Motor neuron (in vitro differentiated cells): ENCODE measurements at regions not wholly inside any gene's neighbourhood (a gene's known extent, or its start where the extent isn't known, plus 50 kb on each side); places are given as distances from the start of the nearest gene placed in this dataset.
A peak's percentile ranks its signal among the peaks of the same experiment; 100 is the strongest.

ENCODE experiments used
- ATAC-seq, 8 experiments: fragments of 200-7000 bp; cut with Tn5 transposase; replicated peaks in 6 of 8; 2 replicates each; pipeline ENCODE4 v1.8.0; 2021; ENCODE audit warnings: mild to moderate bottlenecking in 8 of 8, moderate library complexity in 8 of 8
- H3K27ac ChIP-seq, 2 donors: fragments of 250-450 bp; sonication (Bioruptor Pico); 2 replicates each; pipeline ENCODE4 v1.9.0; 2021; ENCODE audit warnings: antibody characterized with exemption in 2 of 2, mild to moderate bottlenecking in 2 of 2, moderate library complexity in 1 of 2
- H3K4me1 ChIP-seq, 2 donors: fragments of 250-450 bp; sonication (Bioruptor Pico); replicated peaks in 1 of 2; 2 replicates each; pipeline ENCODE4 v1.6.1; 2021; ENCODE audit warnings: antibody characterized with exemption in 2 of 2, mild to moderate bottlenecking in 2 of 2, moderate library complexity in 1 of 2
- H3K4me3 ChIP-seq, 5 donors: fragments of 250-450 bp; sonication (Bioruptor Pico); 2 replicates each; pipeline ENCODE4 v1.9.0; 2021; ENCODE audit warnings: antibody characterized with exemption in 5 of 5, mild to moderate bottlenecking in 5 of 5, moderate library complexity in 4 of 5
- WGBS, 10 experiments: fragments of 450-650 bp; shearing (Covaris generic); methylation state at CpG; one replicate each; pipeline ENCODE4 v1.0.0; 2022; 5-methylcytosine and 5-hydroxymethylcytosine counted together
- in situ Hi-C, 9 experiments: fragments of 400-800 bp; cut with MboI; loops; one replicate each; pipeline ENCODE4 v1.15.0; 2021; ENCODE audit warnings: low sequenced_read_pairs in 9 of 9, low pct_unique_long_range_greater_than_20kb in 2 of 9; ENCODE audit not compliant: unreplicated experiment in 9 of 9

GRCh38 chr10:8297959-8298358, 243.5 kb downstream of the GATA3 start:
- Histone ChIP-seq H3K4me1 (peaks cover 26 to 44% of the 10 kb centered on the region in 2 donors), H3K4me3 (no peak overlapping the region), H3K27ac (no peak overlapping the region)
- in situ Hi-C loops: no loop called here
- ATAC-seq: peak in 5 of 8 experiments; percentile 40 to 74 (median 60)
- 11 to 100% (median 59%) methylated on average over 1 of the region's 1 CpG; no CpG with 5 or more reads in 4 of the 10 experiments for WGBS, 10 experiments

DNA sequence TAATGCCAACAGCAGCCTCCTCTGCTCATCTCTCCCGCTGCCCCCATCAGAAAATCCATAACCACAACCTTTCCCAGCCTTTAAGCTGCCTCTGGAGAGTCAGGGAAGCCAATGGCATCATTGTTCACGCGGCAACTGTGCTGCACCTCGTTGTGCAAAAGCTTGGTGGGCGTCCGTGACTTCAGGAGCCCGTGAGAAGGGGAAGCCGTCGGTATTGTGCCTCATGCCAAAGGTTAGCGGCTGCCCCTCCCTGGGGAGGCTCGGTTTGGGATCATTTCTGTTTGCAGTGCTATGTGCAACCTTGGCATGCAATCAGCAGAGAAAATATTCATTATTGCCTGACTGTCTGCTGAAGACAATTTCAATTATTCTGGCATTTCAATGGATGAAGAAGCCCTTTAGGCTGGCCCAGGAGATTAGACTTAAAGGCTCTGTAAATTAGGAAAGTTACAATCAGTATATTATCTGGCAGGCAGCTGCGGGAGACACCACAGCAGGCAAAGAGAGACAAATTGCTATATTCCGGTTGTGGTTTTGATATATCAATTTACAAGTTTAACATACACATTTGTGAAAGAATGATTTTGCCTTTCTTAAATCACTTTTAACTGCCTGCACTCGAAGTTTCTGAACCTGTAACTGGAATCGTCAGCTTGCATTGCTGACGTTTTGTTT, 244.5 kb downstream of the GATA3 start:
- Histone ChIP-seq H3K27ac (no peak overlapping the region), H3K4me3 (no peak overlapping the region), H3K4me1 (peaks cover 26 to 44% of the 10 kb centered on the region in 2 donors)
- 0 to 80% (median 50%) methylated on average over 2 to 10 of the region's 16 CpGs for WGBS, 10 experiments
- in situ Hi-C loops: no loop called here
- ATAC-seq: peak in 5 of 8 experiments; percentile 19 to 54 (median 47)

- no peak overlapping the region for H3K27ac ChIP-seq
- peaks cover 26 to 45% of the 10 kb centered on the region in 2 donors for H3K4me1 ChIP-seq
- no peak overlapping the region for H3K4me3 ChIP-seq
- WGBS, 10 experiments: 16 to 100% (median 56%) methylated on average over 1 to 5 of the region's 5 CpGs; no CpG with 5 or more reads in 1 of the 10 experiments
- ATAC-seq: peak in 3 of 8 experiments; percentile 18 to 39 (median 27)
- in situ Hi-C loops: no loop called here
Measured at GRCh38 chr10:8300925-8301324, 246.4 kb downstream of the GATA3 start.

DNA sequence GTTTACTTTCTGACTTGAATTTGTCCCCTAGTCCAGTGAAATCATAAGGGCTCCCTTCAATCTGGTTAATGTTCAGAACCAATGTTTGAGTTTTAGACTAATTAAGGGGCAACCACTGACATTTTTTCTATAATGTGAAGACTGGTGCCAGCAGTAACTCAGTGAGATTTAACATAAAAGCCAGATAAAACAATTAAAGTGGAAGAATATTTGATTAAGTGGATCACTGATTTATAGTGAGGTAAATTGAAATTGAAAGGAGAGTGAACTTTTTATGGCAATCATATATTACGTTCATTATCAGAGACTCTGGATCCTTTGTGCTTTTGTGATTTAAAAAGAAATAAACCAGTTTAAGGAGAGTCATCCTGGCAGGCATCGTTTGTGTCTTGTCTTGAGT, 246.8 kb downstream of the GATA3 start:
- Histone ChIP-seq H3K4me1 (peaks cover 28 to 49% of the 10 kb centered on the region in 2 donors), H3K27ac (no peak overlapping the region), H3K4me3 (no peak overlapping the region)
- in situ Hi-C loops: no loop called here
- WGBS, 10 experiments: 0 to 46% (median 34%) methylated on average over 2 of the region's 2 CpGs; no CpG with 5 or more reads in 2 of the 10 experiments
- peak in 4 of 8 experiments; percentile 28 to 63 (median 45) for ATAC-seq

DNA sequence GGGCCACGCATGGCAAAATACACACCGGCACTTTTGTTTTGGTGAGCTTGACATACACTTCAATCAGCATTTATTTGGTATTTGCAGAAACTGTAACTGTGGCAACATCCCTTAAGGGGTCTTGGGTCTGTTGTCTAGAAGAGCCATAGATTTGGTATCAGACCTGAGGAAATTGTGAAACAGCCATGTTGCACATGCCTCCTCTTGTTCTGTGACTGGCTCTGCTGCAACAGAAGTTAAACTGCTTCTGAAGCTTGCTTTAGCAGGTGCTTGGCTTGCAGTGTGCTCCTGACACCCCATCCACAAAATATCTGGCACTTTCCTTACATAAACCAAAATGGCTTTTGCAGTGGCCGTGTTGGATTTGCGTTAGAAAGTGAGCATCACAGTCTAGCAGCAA, 247.3 kb downstream of the GATA3 start:
- 30 to 100% (median 62%) methylated on average over 1 to 4 of the region's 4 CpGs; no CpG with 5 or more reads in 1 of the 10 experiments for WGBS, 10 experiments
- Histone ChIP-seq H3K4me3 (no peak overlapping the region), H3K4me1 (peaks cover 33 to 54% of the 10 kb centered on the region in 2 donors), H3K27ac (no peak overlapping the region)
- in situ Hi-C loops: no loop called here
- peak in 4 of 8 experiments; percentile 4 to 46 (median 26) for ATAC-seq

GRCh38 chr10:8302565-8302964, 248.1 kb downstream of the GATA3 start:
- WGBS, 10 experiments: 0 to 100% (median 58%) methylated on average over 1 to 6 of the region's 6 CpGs; no CpG with 5 or more reads in 1 of the 10 experiments
- no peak overlapping the region for H3K4me3 ChIP-seq
- peaks cover 36 to 59% of the 10 kb centered on the region in 2 donors for H3K4me1 ChIP-seq
- H3K27ac ChIP-seq: no peak overlapping the region
- no peak for ATAC-seq
- in situ Hi-C loops: no loop called here

GRCh38 chr10:8304861-8305260, 250.4 kb downstream of the GATA3 start:
- in situ Hi-C loops: no loop called here
- Histone ChIP-seq H3K4me1 (peaks cover 27 to 36% of the 10 kb centered on the region in 2 donors), H3K4me3 (no peak overlapping the region), H3K27ac (no peak overlapping the region)
- 10 to 100% (median 93%) methylated on average over 1 to 10 of the region's 10 CpGs; no CpG with 5 or more reads in 1 of the 10 experiments for WGBS, 10 experiments
- no peak for ATAC-seq

GRCh38 chr10:8305876-8306652, 251.6 kb downstream of the GATA3 start:
- H3K27ac ChIP-seq: peak overlapping the region in 1 of 2 donors; percentile 27

GRCh38 chr10:8306685-8307364, 252.3 kb downstream of the GATA3 start:
- H3K4me3 ChIP-seq: no peak overlapping the region

More at GRCh38 chr10:8305876-8306652, 251.6 kb downstream of the GATA3 start:
- in situ Hi-C loops: no loop called here
- H3K4me1 ChIP-seq: peaks cover 22 to 26% of the 10 kb centered on the region in 2 donors
- WGBS, 10 experiments: 13 to 100% (median 67%) methylated on average over 1 to 7 of the region's 9 CpGs; no CpG with 5 or more reads in 2 of the 10 experiments
- H3K4me3 ChIP-seq: no peak overlapping the region
- peak in 5 of 8 experiments; percentile 62 to 71 (median 68) for ATAC-seq

DNA sequence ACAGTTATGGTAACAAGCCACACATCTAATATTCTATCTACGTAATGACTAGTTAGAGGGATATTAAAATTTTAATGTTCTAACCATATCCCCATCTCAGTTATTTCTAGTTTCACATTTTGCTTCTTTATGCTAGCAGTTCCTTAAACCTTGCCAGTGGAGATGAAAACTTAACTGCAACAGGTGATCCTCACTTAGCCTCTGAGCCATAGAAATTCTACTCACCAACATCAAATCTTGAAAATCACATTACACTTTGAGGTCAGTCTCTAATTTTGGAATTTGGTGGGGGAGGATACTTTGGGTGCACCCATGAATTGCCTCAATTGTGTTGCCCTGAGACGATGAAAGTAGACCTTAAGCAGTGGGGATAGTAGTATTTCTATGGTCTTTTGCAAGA, 256.4 kb downstream of the GATA3 start:
- WGBS, 10 experiments: 0 to 100% (median 44%) methylated on average over 1 to 2 of the region's 2 CpGs; no CpG with 5 or more reads in 2 of the 10 experiments
- Histone ChIP-seq H3K27ac (no peak overlapping the region), H3K4me1 (peaks cover 14 to 15% of the 10 kb centered on the region in 2 donors), H3K4me3 (no peak overlapping the region)
- in situ Hi-C loops: no loop called here
- ATAC-seq: no peak

More at GRCh38 chr10:8306685-8307364, 252.3 kb downstream of the GATA3 start:
- in situ Hi-C loops: no loop called here
- peak overlapping the region in 1 of 2 donors; percentile 27 for H3K27ac ChIP-seq
- peaks cover 18 to 19% of the 10 kb centered on the region in 2 donors for H3K4me1 ChIP-seq
- peak in 5 of 8 experiments; percentile 63 to 85 (median 75) for ATAC-seq
- 0 to 88% (median 46%) methylated on average over 1 to 3 of the region's 4 CpGs; no CpG with 5 or more reads in 2 of the 10 experiments for WGBS, 10 experiments

- 0 to 100% (median 44%) methylated on average over 1 to 2 of the region's 2 CpGs; no CpG with 5 or more reads in 3 of the 10 experiments for WGBS, 10 experiments
- Histone ChIP-seq H3K27ac (no peak overlapping the region), H3K4me3 (no peak overlapping the region), H3K4me1 (peaks cover 7 to 10% of the 10 kb centered on the region in 2 donors)
- ATAC-seq: no peak
- in situ Hi-C loops: no loop called here
Measured at GRCh38 chr10:8311526-8312070, 257.1 kb downstream of the GATA3 start.

GRCh38 chr10:8312079-8312478, 257.6 kb downstream of the GATA3 start:
- Histone ChIP-seq H3K4me3 (no peak overlapping the region), H3K4me1 (peaks cover 2 to 6% of the 10 kb centered on the region in 2 donors), H3K27ac (no peak overlapping the region)
- WGBS, 10 experiments: 0 to 100% (median 63%) methylated on average over 1 to 3 of the region's 3 CpGs; no CpG with 5 or more reads in 1 of the 10 experiments
- ATAC-seq: no peak
- in situ Hi-C loops: no loop called here
